ENCODE measurements at regions not wholly inside any gene's neighbourhood (a gene's known extent, or its start where the extent isn't known, plus 50 kb on each side); places are given as distances from the start of the nearest gene placed in this dataset.
A peak's percentile ranks its signal among the peaks of the same experiment; 100 is the strongest.

GRCh38 chr4:120977435-120977997, 55.0 kb upstream of the PRDM5 start:
- peak; percentile 61 for ATAC-seq

- ATAC-seq = no peak
These were observed 50.7 kb upstream of the PRDM5 start for GRCh38 chr4:120973207-120973606.
